ENCODE measurements at regions not wholly inside any gene's neighbourhood (a gene's known extent, or its start where the extent isn't known, plus 50 kb on each side); places are given as distances from the start of the nearest gene placed in this dataset.
A peak's percentile ranks its signal among the peaks of the same experiment; 100 is the strongest.
"Not testable (repeated sequence)": the region's sequence is repeated elsewhere in the genome, so short reads cannot be mapped to it uniquely, and the experiment has no call there.

GRCh38 chrX:14357314-14357713 lies 172.0 kb upstream of the GLRA2 start:
- no peak for DNase-seq (ENCODE audit: low read depth, low spot score)
- in situ Hi-C loops (cut with HindIII; ENCODE audit: low pct_unique_long_range_greater_than_20kb, low sequenced_read_pairs), result no loop called here

- in situ Hi-C loops (cut with HindIII; ENCODE audit: low pct_unique_long_range_greater_than_20kb, low sequenced_read_pairs), result no loop called here
These were observed 172.9 kb upstream of the GLRA2 start for GRCh38 chrX:14356401-14356800.

GRCh38 chrX:14355556-14355955 lies 173.8 kb upstream of the GLRA2 start:
- in situ Hi-C loops (cut with HindIII; ENCODE audit: low pct_unique_long_range_greater_than_20kb, low sequenced_read_pairs), result no loop called here
- DNase-seq (ENCODE audit: low read depth, low spot score), result no peak

More at GRCh38 chrX:14356401-14356800, 172.9 kb upstream of the GLRA2 start:
- DNase-seq (ENCODE audit: low read depth, low spot score), result no peak

GRCh38 chrX:14354521-14354920 lies 174.8 kb upstream of the GLRA2 start:
- DNase-seq (ENCODE audit: low read depth, low spot score), result peak; percentile 25
- in situ Hi-C loops (cut with HindIII; ENCODE audit: low pct_unique_long_range_greater_than_20kb, low sequenced_read_pairs), result no loop called here

- DNase-seq (ENCODE audit: low read depth, low spot score), result no peak
- in situ Hi-C loops (cut with HindIII; ENCODE audit: low pct_unique_long_range_greater_than_20kb, low sequenced_read_pairs), result no loop called here
These were observed 176.8 kb upstream of the GLRA2 start for GRCh38 chrX:14352511-14352910.

- in situ Hi-C loops (cut with HindIII; ENCODE audit: low pct_unique_long_range_greater_than_20kb, low sequenced_read_pairs), result no loop called here
These were observed 177.6 kb upstream of the GLRA2 start for GRCh38 chrX:14351611-14352303.

GRCh38 chrX:14347523-14347922 lies 181.8 kb upstream of the GLRA2 start:
- in situ Hi-C loops (cut with HindIII; ENCODE audit: low pct_unique_long_range_greater_than_20kb, low sequenced_read_pairs), result no loop called here
- DNase-seq (ENCODE audit: low read depth, low spot score), result no peak

More at GRCh38 chrX:14351611-14352303, 177.6 kb upstream of the GLRA2 start:
- peak; percentile 1 for DNase-seq (ENCODE audit: low read depth, low spot score)

GRCh38 chrX:14344172-14344940 lies 185.0 kb upstream of the GLRA2 start:
- no peak for DNase-seq (ENCODE audit: low read depth, low spot score)
- in situ Hi-C loops (cut with HindIII; ENCODE audit: low pct_unique_long_range_greater_than_20kb, low sequenced_read_pairs), result no loop called here

- DNase-seq (ENCODE audit: low read depth, low spot score), result no peak
- in situ Hi-C loops (cut with HindIII; ENCODE audit: low pct_unique_long_range_greater_than_20kb, low sequenced_read_pairs), result no loop called here
These were observed 219.9 kb upstream of the GLRA2 start for GRCh38 chrX:14309431-14309830.

GRCh38 chrX:14308976-14309375 lies 220.4 kb upstream of the GLRA2 start:
- in situ Hi-C loops (cut with HindIII; ENCODE audit: low pct_unique_long_range_greater_than_20kb, low sequenced_read_pairs); DNase-seq (ENCODE audit: low read depth, low spot score): not testable (repeated sequence)

GRCh38 chrX:14303891-14304290 lies 225.4 kb upstream of the GLRA2 start:
- in situ Hi-C loops (cut with HindIII; ENCODE audit: low pct_unique_long_range_greater_than_20kb, low sequenced_read_pairs), result no loop called here
- DNase-seq (ENCODE audit: low read depth, low spot score), result no peak

GRCh38 chrX:14302561-14302960 lies 226.8 kb upstream of the GLRA2 start:
- DNase-seq (ENCODE audit: low read depth, low spot score); in situ Hi-C loops (cut with HindIII; ENCODE audit: low pct_unique_long_range_greater_than_20kb, low sequenced_read_pairs): not testable (repeated sequence)

GRCh38 chrX:14300376-14300775 lies 229.0 kb upstream of the GLRA2 start:
- no peak for DNase-seq (ENCODE audit: low read depth, low spot score)
- in situ Hi-C loops (cut with HindIII; ENCODE audit: low pct_unique_long_range_greater_than_20kb, low sequenced_read_pairs), result no loop called here

- no peak for DNase-seq (ENCODE audit: low read depth, low spot score)
- in situ Hi-C loops (cut with HindIII; ENCODE audit: low pct_unique_long_range_greater_than_20kb, low sequenced_read_pairs), result no loop called here
These were observed 233.9 kb upstream of the GLRA2 start for GRCh38 chrX:14295426-14295825.

GRCh38 chrX:14291666-14292500 lies 237.5 kb upstream of the GLRA2 start:
- DNase-seq (ENCODE audit: low read depth, low spot score), result no peak
- in situ Hi-C loops (cut with HindIII; ENCODE audit: low pct_unique_long_range_greater_than_20kb, low sequenced_read_pairs), result no loop called here

GRCh38 chrX:14290335-14290734 lies 239.0 kb upstream of the GLRA2 start:
- DNase-seq (ENCODE audit: low read depth, low spot score), result no peak
- in situ Hi-C loops (cut with HindIII; ENCODE audit: low pct_unique_long_range_greater_than_20kb, low sequenced_read_pairs), result no loop called here

- in situ Hi-C loops (cut with HindIII; ENCODE audit: low pct_unique_long_range_greater_than_20kb, low sequenced_read_pairs), result no loop called here
- no peak for DNase-seq (ENCODE audit: low read depth, low spot score)
These were observed 245.0 kb upstream of the GEMIN8 start for GRCh38 chrX:14274691-14275090.

- no peak for DNase-seq (ENCODE audit: low read depth, low spot score)
- in situ Hi-C loops (cut with HindIII; ENCODE audit: low pct_unique_long_range_greater_than_20kb, low sequenced_read_pairs), result no loop called here
These were observed 237.5 kb upstream of the GEMIN8 start for GRCh38 chrX:14267216-14267615.

Data from SK-MEL-5 (cell line).